ENCODE measurements at regions not wholly inside any gene's neighbourhood (a gene's known extent, or its start where the extent isn't known, plus 50 kb on each side); places are given as distances from the start of the nearest gene placed in this dataset.

DNA sequence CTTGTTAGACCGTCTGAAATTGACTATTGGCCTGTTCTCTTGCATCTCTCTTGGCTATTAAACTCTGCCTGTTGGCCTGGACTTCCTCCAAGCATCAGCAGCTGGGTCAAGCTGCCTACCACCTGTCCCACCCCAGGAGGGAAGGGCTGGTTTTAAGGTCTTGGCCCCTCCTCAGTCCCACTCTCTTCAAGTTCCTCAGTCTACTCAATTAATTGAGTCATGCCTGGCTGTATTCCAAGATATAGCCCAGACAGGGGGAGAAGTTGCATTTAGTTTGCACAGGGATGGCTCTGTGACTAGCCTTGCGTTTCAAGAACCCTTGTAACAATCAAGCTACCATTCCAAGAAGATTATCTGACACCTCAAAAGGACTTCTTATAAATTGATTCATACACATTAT lies 113.8 kb upstream of the GLI3 start:
- H3K9me3 ChIP-seq (ENCODE audit: severe bottlenecking): no peaks in the 10 kb centered on the region
- H3K27ac ChIP-seq (ENCODE audit: poor library complexity, severe bottlenecking): no peak overlapping the region
- H3K36me3 ChIP-seq (ENCODE audit: low read depth): no peaks in the 10 kb centered on the region
- no peaks in the 10 kb centered on the region for H3K27me3 ChIP-seq (ENCODE audit: insufficient read depth, poor library complexity, severe bottlenecking)
- DNase-seq (ENCODE audit: low spot score) (no peak), ATAC-seq (ENCODE audit: low read depth) (no peak)
- H3K4me3 ChIP-seq (ENCODE audit: severe bottlenecking): no peak overlapping the region
- TF ChIP-seq, protein P1, sequence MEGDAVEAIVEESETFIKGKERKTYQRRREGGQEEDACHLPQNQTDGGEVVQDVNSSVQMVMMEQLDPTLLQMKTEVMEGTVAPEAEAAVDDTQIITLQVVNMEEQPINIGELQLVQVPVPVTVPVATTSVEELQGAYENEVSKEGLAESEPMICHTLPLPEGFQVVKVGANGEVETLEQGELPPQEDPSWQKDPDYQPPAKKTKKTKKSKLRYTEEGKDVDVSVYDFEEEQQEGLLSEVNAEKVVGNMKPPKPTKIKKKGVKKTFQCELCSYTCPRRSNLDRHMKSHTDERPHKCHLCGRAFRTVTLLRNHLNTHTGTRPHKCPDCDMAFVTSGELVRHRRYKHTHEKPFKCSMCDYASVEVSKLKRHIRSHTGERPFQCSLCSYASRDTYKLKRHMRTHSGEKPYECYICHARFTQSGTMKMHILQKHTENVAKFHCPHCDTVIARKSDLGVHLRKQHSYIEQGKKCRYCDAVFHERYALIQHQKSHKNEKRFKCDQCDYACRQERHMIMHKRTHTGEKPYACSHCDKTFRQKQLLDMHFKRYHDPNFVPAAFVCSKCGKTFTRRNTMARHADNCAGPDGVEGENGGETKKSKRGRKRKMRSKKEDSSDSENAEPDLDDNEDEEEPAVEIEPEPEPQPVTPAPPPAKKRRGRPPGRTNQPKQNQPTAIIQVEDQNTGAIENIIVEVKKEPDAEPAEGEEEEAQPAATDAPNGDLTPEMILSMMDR (IDR thresholded peaks at IDR 0.05; ENCODE audit: poor library complexity, severe bottlenecking): no peak
- H3K4me1 ChIP-seq (ENCODE audit: insufficient read depth, poor library complexity, severe bottlenecking): no peaks in the 10 kb centered on the region

DNA sequence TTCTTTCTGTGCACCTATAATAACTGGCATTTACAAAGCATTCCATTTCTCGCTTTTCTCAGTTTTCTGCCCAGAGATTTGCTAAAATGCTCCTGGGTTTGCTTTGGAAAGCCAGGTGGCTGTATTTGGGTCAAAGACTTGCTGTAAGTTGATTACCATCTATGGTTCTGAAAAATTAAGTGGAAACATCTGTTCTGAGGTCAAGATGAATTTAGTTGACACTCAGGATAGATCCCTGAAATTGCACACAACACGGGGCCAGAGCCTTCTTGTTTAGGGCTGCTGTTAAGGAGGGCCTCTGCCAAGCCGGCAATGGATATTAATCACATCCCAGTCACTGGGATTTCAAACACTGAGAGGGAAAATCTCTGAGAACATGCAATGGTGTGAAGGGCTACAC lies 111.6 kb upstream of the GLI3 start:
- no peak for ATAC-seq (ENCODE audit: low read depth)
- no peaks in the 10 kb centered on the region for H3K36me3 ChIP-seq (ENCODE audit: low read depth)
- H3K4me3 ChIP-seq (ENCODE audit: severe bottlenecking): no peak overlapping the region
- no peak overlapping the region for H3K27ac ChIP-seq (ENCODE audit: poor library complexity, severe bottlenecking)
- H3K27me3 ChIP-seq (ENCODE audit: insufficient read depth, poor library complexity, severe bottlenecking): no peaks in the 10 kb centered on the region
- no peaks in the 10 kb centered on the region for H3K4me1 ChIP-seq (ENCODE audit: insufficient read depth, poor library complexity, severe bottlenecking)
- H3K9me3 ChIP-seq (ENCODE audit: severe bottlenecking): no peaks in the 10 kb centered on the region
- TF ChIP-seq, protein P1 (IDR thresholded peaks at IDR 0.05; ENCODE audit: poor library complexity, severe bottlenecking): no peak
- no peak for DNase-seq (ENCODE audit: low spot score)

DNA sequence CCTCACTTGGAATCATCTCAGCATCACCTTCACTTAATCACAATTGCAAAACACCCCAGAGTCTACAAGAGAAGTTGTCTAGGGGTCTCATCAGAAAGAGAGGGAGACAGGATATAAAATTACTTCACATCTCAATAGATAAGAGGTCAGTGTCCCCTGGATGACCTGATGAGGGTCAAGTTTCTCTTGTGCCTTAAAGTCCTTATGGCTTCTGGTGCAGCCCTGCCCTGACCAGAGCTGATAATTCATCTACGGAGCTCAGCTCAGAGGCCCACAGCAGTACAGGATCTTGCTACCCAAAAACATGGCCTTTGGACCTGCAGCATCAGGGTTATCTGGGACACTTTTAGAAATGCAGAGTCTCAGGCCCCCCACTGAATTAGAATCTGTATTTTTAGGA lies 111.1 kb upstream of the GLI3 start:
- Histone ChIP-seq H3K4me1 (ENCODE audit: insufficient read depth, poor library complexity, severe bottlenecking) (no peaks in the 10 kb centered on the region), H3K36me3 (ENCODE audit: low read depth) (no peaks in the 10 kb centered on the region), H3K27me3 (ENCODE audit: insufficient read depth, poor library complexity, severe bottlenecking) (no peaks in the 10 kb centered on the region), H3K27ac (ENCODE audit: poor library complexity, severe bottlenecking) (no peak overlapping the region), H3K4me3 (ENCODE audit: severe bottlenecking) (no peak overlapping the region), H3K9me3 (ENCODE audit: severe bottlenecking) (no peaks in the 10 kb centered on the region)
- TF ChIP-seq, protein P1 (IDR thresholded peaks at IDR 0.05; ENCODE audit: poor library complexity, severe bottlenecking): no peak
- no peak for ATAC-seq (ENCODE audit: low read depth)
- no peak for DNase-seq (ENCODE audit: low spot score)

DNA sequence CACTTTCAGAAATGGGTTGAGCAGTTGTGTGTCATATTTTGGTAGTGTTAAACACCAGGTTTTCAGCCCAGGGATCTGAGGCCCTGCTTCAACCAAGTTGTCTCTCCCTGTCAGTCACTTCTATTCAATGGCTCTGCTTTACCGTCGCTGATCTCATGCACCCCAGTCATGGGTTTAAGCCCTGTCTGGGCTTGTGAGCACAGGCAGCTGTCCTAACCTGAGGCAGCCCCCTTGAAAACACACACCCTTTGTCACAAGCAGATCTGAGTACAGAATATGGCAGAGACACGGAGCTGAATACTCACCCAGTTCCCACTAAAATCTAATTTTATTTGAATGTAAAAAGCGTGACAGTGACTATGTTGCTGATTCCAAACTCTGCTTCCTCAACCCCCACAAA lies 110.6 kb upstream of the GLI3 start:
- ATAC-seq (ENCODE audit: low read depth) (no peak), DNase-seq (ENCODE audit: low spot score) (no peak)
- no peaks in the 10 kb centered on the region for H3K27me3 ChIP-seq (ENCODE audit: insufficient read depth, poor library complexity, severe bottlenecking)

More for the DNA sequence above, 110.6 kb upstream of the GLI3 start:
- Histone ChIP-seq H3K4me3 (ENCODE audit: severe bottlenecking) (no peak overlapping the region), H3K27ac (ENCODE audit: poor library complexity, severe bottlenecking) (no peak overlapping the region), H3K36me3 (ENCODE audit: low read depth) (no peaks in the 10 kb centered on the region), H3K9me3 (ENCODE audit: severe bottlenecking) (no peaks in the 10 kb centered on the region), H3K4me1 (ENCODE audit: insufficient read depth, poor library complexity, severe bottlenecking) (no peaks in the 10 kb centered on the region)
- TF ChIP-seq, protein P1 (IDR thresholded peaks at IDR 0.05; ENCODE audit: poor library complexity, severe bottlenecking): no peak

Data from RWPE2 (cell line).